Transverse colon (tissue), 4 donors: ENCODE measurements at regions not wholly inside any gene's neighbourhood (a gene's known extent, or its start where the extent isn't known, plus 50 kb on each side); places are given as distances from the start of the nearest gene placed in this dataset.

Source experiments
- DNase-seq: peaks from one replicate; pipeline ENCODE4 v3.0.0-alpha.2; 2019
- H3K27ac ChIP-seq, 4 donors: fragments of 200-600 bp; sonication (generic); 2 replicates each; pipeline ENCODE4 v1.5.1; 2016 to 2018; ENCODE audit warnings: inconsistent platforms in 4 of 4
- H3K27me3 ChIP-seq: fragments of 200-600 bp; sonication (generic); 2 replicates; pipeline ENCODE4 v1.5.1; 2017; ENCODE audit warnings: inconsistent platforms
- H3K36me3 ChIP-seq, 4 donors: fragments of 200-600 bp; sonication (generic); 2 replicates each; pipeline ENCODE4 v1.5.1; 2017 to 2019; ENCODE audit warnings: inconsistent platforms in 4 of 4
- H3K4me1 ChIP-seq, 4 donors: fragments of 200-600 bp; sonication (generic); 2 replicates each; pipeline ENCODE4 v1.5.1; 2017 to 2020; ENCODE audit warnings: inconsistent platforms in 4 of 4
- H3K4me3 ChIP-seq, 4 donors: fragments of 200-600 bp; sonication (generic); 1 replicate in 1 of 4; 2 replicates in 3 of 4; pipeline versions ENCODE4 v1.5.1 to v1.6.1; 2017 to 2019; ENCODE audit warnings: inconsistent platforms in 4 of 4
- H3K9me3 ChIP-seq, 2 donors: fragments of 200-600 bp; sonication (generic); 2 replicates each; pipeline ENCODE4 v1.5.1; 2017 to 2019; ENCODE audit warnings: inconsistent platforms in 2 of 2
- CTCF ChIP-seq, 5 experiments: fragments of 200-600 bp in 3 of 5; fragments of 450-650 bp in 2 of 5; sonication (generic) in 3 of 5; IDR thresholded peaks; 1 replicate in 2 of 5; 2 replicates in 3 of 5; pipeline ENCODE4 v1.5.1; 2016 to 2017; ENCODE audit warnings: antibody characterized with exemption in 5 of 5, inconsistent platforms in 3 of 5, mild to moderate bottlenecking in 2 of 5, moderate library complexity in 1 of 5
- EP300 ChIP-seq: sonication (generic); formaldehyde crosslinking; IDR thresholded peaks from one replicate; pipeline ENCODE4 v1.6.1; 2017; ENCODE audit warnings: antibody characterized with exemption, low read depth
- POLR2A ChIP-seq: fragments of 450-650 bp; IDR thresholded peaks from one replicate; pipeline ENCODE4 v1.6.1; 2016; ENCODE audit warnings: antibody characterized with exemption, mild to moderate bottlenecking, moderate library complexity
- POLR2AphosphoS5 ChIP-seq, 3 donors: sonication (generic); formaldehyde crosslinking; IDR thresholded peaks; one replicate each; pipeline ENCODE4 v1.6.1; 2016; ENCODE audit warnings: antibody characterized with exemption in 3 of 3
- WGBS, 2 donors: methylation state at CpG; one replicate each; pipeline ENCODE4 v1.1.5; 2018; ENCODE audit warnings: low coverage in 1 of 2; 5-methylcytosine and 5-hydroxymethylcytosine counted together
- in situ Hi-C, 4 donors: fragments of 200-750 bp; cut with MboI; loops; one replicate each; pipeline versions ENCODE4 v1.15.0 to v1.15.1; 2017; ENCODE audit warnings: low sequenced_read_pairs in 3 of 4, low pct_ligation_motif_present in 1 of 4, low pct_unique_long_range_greater_than_20kb in 1 of 4
- intact Hi-C: fragments of 100-400 bp; cut with DNase I; formaldehyde crosslinking; loops from one replicate; pipeline ENCODE4 v1.15.1; 2023; ENCODE audit warnings: low total_unique reads

- Histone ChIP-seq H3K36me3 (no peaks in the 10 kb centered on the region), H3K9me3 (no peaks in the 10 kb centered on the region), H3K4me3 (no peak overlapping the region), H3K27me3 (no peaks in the 10 kb centered on the region), H3K27ac (no peak overlapping the region), H3K4me1 (no peaks in the 10 kb centered on the region)
- no peak for TF ChIP-seq POLR2AphosphoS5 (IDR thresholded peaks at IDR 0.05)
- TF ChIP-seq CTCF (IDR thresholded peaks at IDR 0.05) = no peak
- TF ChIP-seq EP300 = no peak
- no peak for TF ChIP-seq POLR2A
- intact Hi-C loops (no loop called here), in situ Hi-C loops (no loop called here)
- no peak for DNase-seq
- 75 to 97% methylated on average over 1 of the region's 1 CpG for WGBS, 2 donors
These were observed 281.4 kb upstream of the MAP3K7 start for GRCh38 chr6:90868256-90868655.

- DNase-seq = no peak
- Histone ChIP-seq H3K27ac (no peak overlapping the region), H3K36me3 (no peaks in the 10 kb centered on the region), H3K9me3 (no peaks in the 10 kb centered on the region), H3K27me3 (no peaks in the 10 kb centered on the region), H3K4me1 (no peaks in the 10 kb centered on the region), H3K4me3 (no peak overlapping the region)
- WGBS, 2 donors = 76 to 86% methylated on average over 2 to 3 of the region's 3 CpGs
- intact Hi-C loops = no loop called here
- TF ChIP-seq CTCF (IDR thresholded peaks at IDR 0.05) = no peak
- TF ChIP-seq EP300 = no peak
- no peak for TF ChIP-seq POLR2AphosphoS5 (IDR thresholded peaks at IDR 0.05)
- in situ Hi-C loops = no loop called here
These were observed 278.6 kb upstream of the MAP3K7 start for GRCh38 chr6:90865513-90865912.

- TF ChIP-seq CTCF (IDR thresholded peaks at IDR 0.05) (no peak), POLR2AphosphoS5 (IDR thresholded peaks at IDR 0.05) (no peak), EP300 (no peak), POLR2A (no peak)
- in situ Hi-C loops (no loop called here), intact Hi-C loops (no loop called here)
- H3K36me3 ChIP-seq = no peaks in the 10 kb centered on the region
- no peak overlapping the region for H3K27ac ChIP-seq
- H3K27me3 ChIP-seq = no peaks in the 10 kb centered on the region
- 81 to 88% methylated on average over 1 of the region's 1 CpG for WGBS, 2 donors
- H3K4me3 ChIP-seq = no peak overlapping the region
- H3K9me3 ChIP-seq = no peaks in the 10 kb centered on the region
- DNase-seq = no peak
- no peaks in the 10 kb centered on the region for H3K4me1 ChIP-seq
These were observed 276.2 kb upstream of the MAP3K7 start for GRCh38 chr6:90863043-90863442.

- H3K4me1 ChIP-seq = no peaks in the 10 kb centered on the region
- in situ Hi-C loops = no loop called here
- 79 to 80% methylated on average over 3 to 5 of the region's 5 CpGs for WGBS, 2 donors
These were observed 274.1 kb upstream of the MAP3K7 start for GRCh38 chr6:90860822-90861601.

More at GRCh38 chr6:90860822-90861601, 274.1 kb upstream of the MAP3K7 start:
- Histone ChIP-seq H3K27ac (no peak overlapping the region), H3K9me3 (no peaks in the 10 kb centered on the region), H3K27me3 (no peaks in the 10 kb centered on the region), H3K4me3 (no peak overlapping the region), H3K36me3 (no peaks in the 10 kb centered on the region)
- DNase-seq = no peak
- intact Hi-C loops = no loop called here
- no peak for TF ChIP-seq POLR2A
- TF ChIP-seq CTCF (IDR thresholded peaks at IDR 0.05) = no peak
- TF ChIP-seq POLR2AphosphoS5 (IDR thresholded peaks at IDR 0.05) = no peak
- no peak for TF ChIP-seq EP300
